KMS-11 (cell line): ENCODE measurements at regions not wholly inside any gene's neighbourhood (a gene's known extent, or its start where the extent isn't known, plus 50 kb on each side); places are given as distances from the start of the nearest gene placed in this dataset.

ENCODE experiments used
- H2AFZ ChIP-seq: fragments of 200-600 bp; sonication (generic); 2 replicates; pipeline ENCODE4 v1.6.1; 2016; ENCODE audit warnings: antibody characterized with exemption, mixed run types, low read depth
- H3K27ac ChIP-seq: fragments of 200-600 bp; sonication (generic); 2 replicates; pipeline ENCODE4 v1.6.1; 2016; ENCODE audit warnings: mild to moderate bottlenecking, mixed run types
- H3K27me3 ChIP-seq: fragments of 200-600 bp; sonication (generic); 2 replicates; pipeline ENCODE4 v1.6.1; 2017; ENCODE audit warnings: mild to moderate bottlenecking, low read depth, mixed run types, moderate library complexity; ENCODE audit not compliant: insufficient read depth
- H3K36me3 ChIP-seq: fragments of 200-600 bp; sonication (generic); 2 replicates; pipeline ENCODE4 v1.6.1; 2017; ENCODE audit warnings: mild to moderate bottlenecking, mixed run types; ENCODE audit not compliant: insufficient read depth
- H3K4me1 ChIP-seq: fragments of 200-600 bp; sonication (generic); 2 replicates; pipeline ENCODE4 v1.6.1; 2016; ENCODE audit warnings: mild to moderate bottlenecking, low read depth, mixed run types; ENCODE audit not compliant: poor library complexity, severe bottlenecking
- H3K4me2 ChIP-seq: fragments of 200-600 bp; sonication (generic); 2 replicates; pipeline ENCODE4 v1.7.0; 2016; ENCODE audit warnings: mild to moderate bottlenecking, mixed run types
- H3K4me3 ChIP-seq: fragments of 200-600 bp; sonication (generic); IDR thresholded peaks from 2 replicates; pipeline ENCODE4 v1.6.1; 2017; ENCODE audit warnings: low read depth, low read length, mixed read lengths; ENCODE audit not compliant: insufficient read depth
- H3K79me2 ChIP-seq: fragments of 200-600 bp; sonication (generic); 2 replicates; pipeline ENCODE4 v1.6.1; 2016; ENCODE audit warnings: low read depth, mixed run types; ENCODE audit not compliant: insufficient read depth
- H3K9ac ChIP-seq: fragments of 200-600 bp; sonication (generic); 2 replicates; pipeline ENCODE4 v1.6.1; 2016; ENCODE audit warnings: mild to moderate bottlenecking, mixed run types
- H4K20me1 ChIP-seq: fragments of 200-600 bp; sonication (generic); 2 replicates; pipeline ENCODE4 v1.6.1; 2016; ENCODE audit warnings: mild to moderate bottlenecking, mixed run types; ENCODE audit not compliant: insufficient read depth
- TF ChIP-seq, protein P1 (sequence below): fragments of 200-600 bp; sonication (generic); conservative IDR thresholded peaks from 2 replicates; pipeline ENCODE4 v1.6.1; 2017; ENCODE audit warnings: low read depth, mild to moderate bottlenecking, antibody characterized with exemption, low read length, moderate library complexity, mixed read lengths

DNA sequence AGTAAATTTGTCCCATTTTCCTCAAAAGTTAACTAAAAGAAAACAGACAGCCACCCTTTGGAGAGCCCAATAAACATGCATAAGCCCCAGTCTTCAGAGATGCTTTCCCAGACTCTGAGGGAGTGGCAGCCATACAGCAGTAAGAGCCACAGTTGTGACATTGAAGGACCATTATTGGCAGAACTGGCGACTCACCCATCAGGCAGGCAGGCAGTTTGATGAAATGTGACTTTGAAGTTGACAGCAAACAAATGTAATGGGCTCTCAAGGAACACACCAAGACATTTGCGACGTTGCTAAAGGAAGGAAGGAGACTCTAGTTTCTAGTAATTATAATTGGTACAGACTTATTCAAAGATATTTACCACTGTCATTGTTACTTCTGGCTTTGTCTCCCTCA lies 287.5 kb upstream of the PHYHIPL start:
- H3K4me3 ChIP-seq, result no peak overlapping the region
- no peaks in the 10 kb centered on the region for H3K4me1 ChIP-seq
- H3K36me3 ChIP-seq, result no peaks in the 10 kb centered on the region
- H3K9ac ChIP-seq, result no peak overlapping the region
- no peak overlapping the region for H3K27ac ChIP-seq
- no peaks in the 10 kb centered on the region for H3K79me2 ChIP-seq
- TF ChIP-seq, protein P1, sequence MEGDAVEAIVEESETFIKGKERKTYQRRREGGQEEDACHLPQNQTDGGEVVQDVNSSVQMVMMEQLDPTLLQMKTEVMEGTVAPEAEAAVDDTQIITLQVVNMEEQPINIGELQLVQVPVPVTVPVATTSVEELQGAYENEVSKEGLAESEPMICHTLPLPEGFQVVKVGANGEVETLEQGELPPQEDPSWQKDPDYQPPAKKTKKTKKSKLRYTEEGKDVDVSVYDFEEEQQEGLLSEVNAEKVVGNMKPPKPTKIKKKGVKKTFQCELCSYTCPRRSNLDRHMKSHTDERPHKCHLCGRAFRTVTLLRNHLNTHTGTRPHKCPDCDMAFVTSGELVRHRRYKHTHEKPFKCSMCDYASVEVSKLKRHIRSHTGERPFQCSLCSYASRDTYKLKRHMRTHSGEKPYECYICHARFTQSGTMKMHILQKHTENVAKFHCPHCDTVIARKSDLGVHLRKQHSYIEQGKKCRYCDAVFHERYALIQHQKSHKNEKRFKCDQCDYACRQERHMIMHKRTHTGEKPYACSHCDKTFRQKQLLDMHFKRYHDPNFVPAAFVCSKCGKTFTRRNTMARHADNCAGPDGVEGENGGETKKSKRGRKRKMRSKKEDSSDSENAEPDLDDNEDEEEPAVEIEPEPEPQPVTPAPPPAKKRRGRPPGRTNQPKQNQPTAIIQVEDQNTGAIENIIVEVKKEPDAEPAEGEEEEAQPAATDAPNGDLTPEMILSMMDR, result no peak
- no peak overlapping the region for H3K4me2 ChIP-seq
- H3K27me3 ChIP-seq, result no peaks in the 10 kb centered on the region
- no peak overlapping the region for H2AFZ ChIP-seq
- H4K20me1 ChIP-seq, result no peaks in the 10 kb centered on the region

- Histone ChIP-seq H3K4me2 (no peak overlapping the region), H2AFZ (no peak overlapping the region), H3K9ac (no peak overlapping the region), H4K20me1 (no peaks in the 10 kb centered on the region), H3K79me2 (no peaks in the 10 kb centered on the region), H3K4me1 (no peaks in the 10 kb centered on the region), H3K4me3 (no peak overlapping the region), H3K27ac (no peak overlapping the region), H3K36me3 (no peaks in the 10 kb centered on the region), H3K27me3 (no peaks in the 10 kb centered on the region)
- TF ChIP-seq, protein P1, result no peak
Measured at GRCh38 chr10:58892031-58892531, 284.4 kb upstream of the PHYHIPL start.

DNA sequence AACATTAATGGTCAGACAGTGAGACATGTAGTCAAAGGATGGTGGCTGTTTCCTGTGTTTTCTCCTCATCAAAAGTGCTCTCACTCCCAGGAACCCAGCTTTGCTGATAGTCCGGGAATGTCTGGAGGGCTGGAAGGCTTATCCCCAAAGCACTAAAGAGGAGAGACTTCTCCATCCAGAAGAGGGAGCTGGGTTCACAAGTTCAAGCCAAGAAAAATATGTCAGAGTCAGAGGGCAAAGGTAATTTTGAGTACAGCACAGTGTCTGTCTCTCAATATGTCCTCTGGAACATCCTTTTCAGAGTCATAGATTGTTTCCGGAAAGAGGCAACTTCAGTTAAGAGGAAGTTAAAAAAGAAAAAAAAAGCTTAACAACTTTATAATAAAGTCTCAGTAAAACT lies 281.5 kb upstream of the PHYHIPL start:
- Histone ChIP-seq H3K4me3 (no peak overlapping the region), H2AFZ (no peak overlapping the region), H3K27me3 (no peaks in the 10 kb centered on the region), H3K4me2 (no peak overlapping the region), H3K27ac (no peak overlapping the region), H3K36me3 (no peaks in the 10 kb centered on the region), H3K9ac (no peak overlapping the region), H4K20me1 (no peaks in the 10 kb centered on the region), H3K79me2 (no peaks in the 10 kb centered on the region), H3K4me1 (no peaks in the 10 kb centered on the region)
- TF ChIP-seq, protein P1, result no peak

- Histone ChIP-seq H3K27me3 (no peaks in the 10 kb centered on the region), H4K20me1 (no peaks in the 10 kb centered on the region), H3K9ac (no peak overlapping the region), H3K27ac (no peak overlapping the region), H3K79me2 (no peaks in the 10 kb centered on the region), H3K36me3 (no peaks in the 10 kb centered on the region), H2AFZ (no peak overlapping the region), H3K4me1 (no peaks in the 10 kb centered on the region), H3K4me3 (no peak overlapping the region), H3K4me2 (no peak overlapping the region)
- TF ChIP-seq, protein P1, result no peak
Measured at GRCh38 chr10:58896229-58896628, 280.2 kb upstream of the PHYHIPL start.
